ENCODE measurements at regions not wholly inside any gene's neighbourhood (a gene's known extent, or its start where the extent isn't known, plus 50 kb on each side); places are given as distances from the start of the nearest gene placed in this dataset.

DNA sequence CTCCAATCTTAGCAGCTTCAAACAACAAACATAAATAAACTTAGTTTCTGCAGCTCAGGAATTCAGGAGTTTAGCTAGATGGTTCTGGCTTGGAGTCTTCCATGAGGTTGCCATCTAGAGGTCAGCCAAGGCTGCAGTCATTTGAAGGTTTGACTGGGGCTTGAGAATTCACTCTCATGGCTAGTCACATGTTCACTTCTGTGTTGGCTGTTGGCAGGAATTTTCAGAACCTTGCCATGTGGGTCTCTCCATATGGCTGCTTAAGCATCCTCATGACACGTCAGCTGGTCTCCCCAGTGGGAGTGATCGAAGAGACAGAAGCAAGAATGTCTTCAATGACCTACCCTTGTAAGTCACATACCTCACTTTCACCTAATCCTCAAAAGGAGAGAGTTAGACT, 269.2 kb upstream of the CNTN3 start:
- TF ChIP-seq, protein P1, sequence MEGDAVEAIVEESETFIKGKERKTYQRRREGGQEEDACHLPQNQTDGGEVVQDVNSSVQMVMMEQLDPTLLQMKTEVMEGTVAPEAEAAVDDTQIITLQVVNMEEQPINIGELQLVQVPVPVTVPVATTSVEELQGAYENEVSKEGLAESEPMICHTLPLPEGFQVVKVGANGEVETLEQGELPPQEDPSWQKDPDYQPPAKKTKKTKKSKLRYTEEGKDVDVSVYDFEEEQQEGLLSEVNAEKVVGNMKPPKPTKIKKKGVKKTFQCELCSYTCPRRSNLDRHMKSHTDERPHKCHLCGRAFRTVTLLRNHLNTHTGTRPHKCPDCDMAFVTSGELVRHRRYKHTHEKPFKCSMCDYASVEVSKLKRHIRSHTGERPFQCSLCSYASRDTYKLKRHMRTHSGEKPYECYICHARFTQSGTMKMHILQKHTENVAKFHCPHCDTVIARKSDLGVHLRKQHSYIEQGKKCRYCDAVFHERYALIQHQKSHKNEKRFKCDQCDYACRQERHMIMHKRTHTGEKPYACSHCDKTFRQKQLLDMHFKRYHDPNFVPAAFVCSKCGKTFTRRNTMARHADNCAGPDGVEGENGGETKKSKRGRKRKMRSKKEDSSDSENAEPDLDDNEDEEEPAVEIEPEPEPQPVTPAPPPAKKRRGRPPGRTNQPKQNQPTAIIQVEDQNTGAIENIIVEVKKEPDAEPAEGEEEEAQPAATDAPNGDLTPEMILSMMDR (IDR thresholded peaks at IDR 0.05; ENCODE audit: insufficient read depth, low read depth, low read length), result peak; percentile 7
- no peak for TF ChIP-seq EZH2 (IDR thresholded peaks at IDR 0.05; ENCODE audit: insufficient read depth, low read length)

Data from astrocyte (in vitro differentiated cells and primary cell).